Suprapubic skin (tissue), 4 donors: ENCODE measurements at regions not wholly inside any gene's neighbourhood (a gene's known extent, or its start where the extent isn't known, plus 50 kb on each side); places are given as distances from the start of the nearest gene placed in this dataset.

ENCODE experiments used
- DNase-seq, 2 donors: peaks; one replicate each; pipeline ENCODE4 v3.0.0-alpha.2; 2019; ENCODE audit warnings: low spot score in 2 of 2
- H3K27ac ChIP-seq: fragments of 200-600 bp; sonication (generic); one replicate; pipeline ENCODE4 v1.5.1; 2019
- H3K27me3 ChIP-seq: fragments of 200-600 bp; sonication (generic); one replicate; pipeline ENCODE4 v1.5.1; 2019
- H3K36me3 ChIP-seq: fragments of 200-600 bp; sonication (generic); one replicate; pipeline ENCODE4 v1.5.1; 2019
- H3K4me1 ChIP-seq: fragments of 200-600 bp; sonication (generic); one replicate; pipeline ENCODE4 v1.5.1; 2019
- H3K4me3 ChIP-seq: fragments of 200-600 bp; sonication (generic); one replicate; pipeline ENCODE4 v1.5.1; 2019; ENCODE audit warnings: mild to moderate bottlenecking
- H3K9me3 ChIP-seq: fragments of 200-600 bp; sonication (generic); one replicate; pipeline ENCODE4 v1.5.1; 2019
- EP300 ChIP-seq: sonication (generic); formaldehyde crosslinking; IDR thresholded peaks from one replicate; pipeline ENCODE4 v1.6.1; 2017; ENCODE audit warnings: antibody characterized with exemption
- POLR2A ChIP-seq, 2 donors: fragments of 450-650 bp; IDR thresholded peaks; one replicate each; pipeline ENCODE4 v1.6.1; 2017; ENCODE audit warnings: antibody characterized with exemption in 2 of 2, mild to moderate bottlenecking in 2 of 2, moderate library complexity in 2 of 2
- POLR2AphosphoS5 ChIP-seq, 3 donors: sonication (generic); formaldehyde crosslinking; IDR thresholded peaks; one replicate each; pipeline ENCODE4 v1.6.1; 2017; ENCODE audit warnings: antibody characterized with exemption in 3 of 3
- WGBS: methylation state at CpG from one replicate; pipeline ENCODE4 v1.1.5; 2018; 5-methylcytosine and 5-hydroxymethylcytosine counted together
- TF ChIP-seq, protein P1 (sequence below), 2 donors: fragments of 200-600 bp in 1 of 2; fragments of 450-650 bp in 1 of 2; sonication (generic) in 1 of 2; IDR thresholded peaks; one replicate each; pipeline ENCODE4 v1.5.1; 2016 to 2019; ENCODE audit warnings: antibody characterized with exemption in 2 of 2, mild to moderate bottlenecking in 1 of 2, moderate library complexity in 1 of 2

DNA sequence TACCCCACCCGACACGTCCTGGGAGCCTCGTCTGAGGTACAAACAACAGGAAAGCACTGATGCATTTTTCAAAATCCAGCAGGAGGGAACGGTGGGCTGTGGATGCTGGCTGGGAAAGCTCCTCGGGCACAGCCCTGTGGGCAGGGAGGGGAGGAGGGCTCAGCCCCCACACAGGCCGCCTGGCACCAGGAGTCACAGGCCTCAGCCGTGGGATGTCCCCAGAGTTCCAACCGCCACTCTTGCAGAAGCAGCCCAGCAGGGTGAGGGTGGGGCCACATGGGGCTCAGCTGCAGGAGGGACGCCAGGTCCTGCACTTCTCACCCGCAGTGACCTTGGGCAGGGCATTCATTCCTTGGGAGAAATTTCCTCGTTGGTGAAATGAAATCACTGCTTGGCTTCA lies 274.6 kb downstream of the BRD1 start:
- Histone ChIP-seq H3K36me3 (no peaks in the 10 kb centered on the region), H3K9me3 (peaks cover 6% of the 10 kb centered on the region), H3K4me3 (no peak overlapping the region), H3K4me1 (no peaks in the 10 kb centered on the region), H3K27ac (no peak overlapping the region), H3K27me3 (peaks cover 61% of the 10 kb centered on the region)
- TF ChIP-seq POLR2A (IDR thresholded peaks at IDR 0.05) = no peak
- WGBS = 40% methylated on average over 9 of the region's 11 CpGs
- DNase-seq = peak in 1 of 2 donors; percentile 53

DNA sequence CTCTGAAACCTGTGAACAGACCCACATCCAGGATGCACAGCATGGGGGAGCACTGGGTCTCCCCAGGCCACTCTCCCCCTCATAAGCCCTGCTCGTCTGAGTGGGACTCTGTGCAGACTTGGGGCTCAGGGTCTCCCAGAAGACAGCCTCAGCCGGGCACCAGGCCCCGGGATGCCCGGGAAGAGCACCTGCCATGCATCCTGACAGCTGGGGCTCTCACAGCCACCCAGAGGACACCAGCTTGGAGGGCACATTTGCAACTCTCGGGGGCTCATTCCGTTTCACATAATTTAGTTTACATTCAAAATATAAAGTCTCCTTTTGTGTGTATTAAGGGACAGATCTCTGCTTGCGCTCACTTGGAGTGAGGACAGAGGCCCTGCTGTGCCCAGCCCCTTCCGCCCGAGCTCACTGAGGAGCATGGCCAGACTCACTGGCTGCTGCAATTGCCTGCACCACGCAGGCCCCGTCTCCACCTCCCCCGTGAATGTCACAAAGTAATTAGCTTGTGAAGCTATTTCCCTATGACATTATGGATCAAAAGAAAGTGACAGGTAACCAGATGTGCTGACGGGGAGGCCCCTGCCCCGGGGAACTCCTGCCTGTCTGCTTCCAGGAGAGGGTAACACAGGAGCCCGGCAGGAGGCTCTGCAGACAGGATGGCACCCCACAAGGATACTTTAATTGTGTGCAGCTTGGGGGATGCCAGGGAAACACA lies 275.6 kb downstream of the BRD1 start:
- TF ChIP-seq POLR2AphosphoS5 (IDR thresholded peaks at IDR 0.05) (no peak), POLR2A (IDR thresholded peaks at IDR 0.05) (no peak), EP300 (no peak)
- TF ChIP-seq, protein P1, sequence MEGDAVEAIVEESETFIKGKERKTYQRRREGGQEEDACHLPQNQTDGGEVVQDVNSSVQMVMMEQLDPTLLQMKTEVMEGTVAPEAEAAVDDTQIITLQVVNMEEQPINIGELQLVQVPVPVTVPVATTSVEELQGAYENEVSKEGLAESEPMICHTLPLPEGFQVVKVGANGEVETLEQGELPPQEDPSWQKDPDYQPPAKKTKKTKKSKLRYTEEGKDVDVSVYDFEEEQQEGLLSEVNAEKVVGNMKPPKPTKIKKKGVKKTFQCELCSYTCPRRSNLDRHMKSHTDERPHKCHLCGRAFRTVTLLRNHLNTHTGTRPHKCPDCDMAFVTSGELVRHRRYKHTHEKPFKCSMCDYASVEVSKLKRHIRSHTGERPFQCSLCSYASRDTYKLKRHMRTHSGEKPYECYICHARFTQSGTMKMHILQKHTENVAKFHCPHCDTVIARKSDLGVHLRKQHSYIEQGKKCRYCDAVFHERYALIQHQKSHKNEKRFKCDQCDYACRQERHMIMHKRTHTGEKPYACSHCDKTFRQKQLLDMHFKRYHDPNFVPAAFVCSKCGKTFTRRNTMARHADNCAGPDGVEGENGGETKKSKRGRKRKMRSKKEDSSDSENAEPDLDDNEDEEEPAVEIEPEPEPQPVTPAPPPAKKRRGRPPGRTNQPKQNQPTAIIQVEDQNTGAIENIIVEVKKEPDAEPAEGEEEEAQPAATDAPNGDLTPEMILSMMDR (IDR thresholded peaks at IDR 0.05) = no peak
- H3K4me1 ChIP-seq = no peaks in the 10 kb centered on the region
- peaks cover 6% of the 10 kb centered on the region for H3K9me3 ChIP-seq
- peaks cover 70% of the 10 kb centered on the region for H3K27me3 ChIP-seq
- peak in 1 of 2 donors; percentile 49 for DNase-seq
- no peak overlapping the region for H3K27ac ChIP-seq
- WGBS = 42% methylated on average over 2 of the region's 15 CpGs
- no peak overlapping the region for H3K4me3 ChIP-seq
- H3K36me3 ChIP-seq = no peaks in the 10 kb centered on the region

DNA sequence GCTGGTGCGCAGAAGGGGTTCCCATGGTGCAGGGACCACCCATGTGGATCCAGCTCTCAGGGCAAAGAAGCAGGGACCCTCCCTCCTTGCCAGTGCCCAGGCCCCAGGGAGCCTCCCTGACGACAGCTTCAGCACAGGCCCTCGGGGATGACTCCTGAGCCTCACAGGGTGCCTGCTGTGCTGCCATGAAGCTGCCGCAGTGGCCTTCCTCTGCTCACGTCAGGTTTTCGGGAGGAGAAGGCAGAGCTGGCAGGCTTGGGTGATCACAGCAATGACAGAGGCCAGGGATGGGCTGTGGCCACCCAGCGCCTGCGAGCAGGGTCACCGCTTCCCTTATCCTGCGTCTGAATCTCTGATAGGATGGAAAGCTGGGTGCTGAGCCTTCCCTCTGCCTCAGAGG lies 276.2 kb downstream of the BRD1 start:
- Histone ChIP-seq H3K4me3 (no peak overlapping the region), H3K36me3 (no peaks in the 10 kb centered on the region), H3K4me1 (no peaks in the 10 kb centered on the region), H3K9me3 (peaks cover 6% of the 10 kb centered on the region), H3K27me3 (peaks cover 70% of the 10 kb centered on the region), H3K27ac (no peak overlapping the region)
- TF ChIP-seq POLR2AphosphoS5 (IDR thresholded peaks at IDR 0.05) = no peak
- no peak for TF ChIP-seq POLR2A (IDR thresholded peaks at IDR 0.05)
- TF ChIP-seq, protein P1 (IDR thresholded peaks at IDR 0.05) = no peak
- TF ChIP-seq EP300 = no peak
- peak; percentile 44 to 52 for DNase-seq
- 86% methylated on average over 10 of the region's 10 CpGs for WGBS

DNA sequence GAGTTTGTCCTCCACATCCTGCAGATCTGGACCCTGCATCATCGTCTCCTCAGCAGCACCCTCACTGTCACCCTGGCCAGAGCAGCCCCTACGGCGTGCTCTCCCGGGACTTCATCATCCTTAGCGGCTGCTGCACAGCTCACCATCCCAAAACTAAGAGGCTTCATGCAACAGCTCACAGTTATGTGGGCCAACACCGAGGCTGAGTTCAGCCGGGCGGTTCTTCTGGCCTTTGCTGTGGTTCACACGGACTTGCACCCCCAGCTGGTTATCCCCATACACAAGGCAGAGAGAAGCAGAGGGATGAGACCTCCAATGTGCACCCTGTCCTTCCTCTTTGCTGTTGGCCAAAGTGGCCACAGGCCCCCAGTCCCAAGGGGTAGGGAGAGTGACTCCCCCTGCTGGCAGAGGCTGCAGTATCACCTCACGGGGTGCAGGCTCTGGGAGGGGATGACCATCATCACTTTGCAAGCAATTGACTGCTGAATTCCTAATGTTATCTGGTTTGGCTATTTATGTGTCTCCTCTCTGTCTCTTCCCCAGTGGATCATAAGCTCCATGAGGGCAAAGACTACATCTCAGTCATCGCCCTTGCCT lies 276.8 kb downstream of the BRD1 start:
- WGBS = 96% methylated on average over 11 of the region's 11 CpGs
- Histone ChIP-seq H3K27me3 (peaks cover 71% of the 10 kb centered on the region), H3K4me3 (no peak overlapping the region), H3K27ac (no peak overlapping the region), H3K9me3 (peaks cover 6% of the 10 kb centered on the region), H3K36me3 (no peaks in the 10 kb centered on the region), H3K4me1 (no peaks in the 10 kb centered on the region)
- peak; percentile 22 to 55 for DNase-seq
- TF ChIP-seq EP300 = no peak
- TF ChIP-seq, protein P1 (IDR thresholded peaks at IDR 0.05) = no peak
- TF ChIP-seq POLR2A (IDR thresholded peaks at IDR 0.05) = no peak
- no peak for TF ChIP-seq POLR2AphosphoS5 (IDR thresholded peaks at IDR 0.05)

DNA sequence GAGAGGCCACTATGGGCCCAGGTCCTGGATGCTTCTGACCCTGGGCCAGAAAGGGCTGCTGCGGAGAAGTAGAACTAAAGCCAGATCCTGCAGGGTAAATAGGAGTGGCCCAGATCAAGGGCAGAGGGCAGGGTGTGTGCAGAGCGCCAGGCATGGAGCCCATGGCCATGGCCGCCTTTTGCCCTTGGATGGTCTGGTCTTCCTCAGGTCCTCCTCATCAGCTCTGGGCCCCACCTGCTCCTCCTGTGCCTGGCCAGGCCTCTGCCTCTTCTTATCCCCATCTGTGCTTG lies 277.6 kb downstream of the BRD1 start:
- no peak for TF ChIP-seq POLR2AphosphoS5 (IDR thresholded peaks at IDR 0.05)
- TF ChIP-seq, protein P1 (IDR thresholded peaks at IDR 0.05) = no peak
- TF ChIP-seq EP300 = no peak
- TF ChIP-seq POLR2A (IDR thresholded peaks at IDR 0.05) = no peak
- H3K36me3 ChIP-seq = no peaks in the 10 kb centered on the region
- 76% methylated on average over 3 of the region's 3 CpGs for WGBS
- peak; percentile 25 to 59 for DNase-seq
- H3K27me3 ChIP-seq = peaks cover 75% of the 10 kb centered on the region
- peaks cover 6% of the 10 kb centered on the region for H3K9me3 ChIP-seq
- no peaks in the 10 kb centered on the region for H3K4me1 ChIP-seq
- H3K27ac ChIP-seq = no peak overlapping the region
- H3K4me3 ChIP-seq = no peak overlapping the region
